ENCODE measurements at regions not wholly inside any gene's neighbourhood (a gene's known extent, or its start where the extent isn't known, plus 50 kb on each side); places are given as distances from the start of the nearest gene placed in this dataset.
A peak's percentile ranks its signal among the peaks of the same experiment; 100 is the strongest.
"Not testable (repeated sequence)": the region's sequence is repeated elsewhere in the genome, so short reads cannot be mapped to it uniquely, and the experiment has no call there.

DNA sequence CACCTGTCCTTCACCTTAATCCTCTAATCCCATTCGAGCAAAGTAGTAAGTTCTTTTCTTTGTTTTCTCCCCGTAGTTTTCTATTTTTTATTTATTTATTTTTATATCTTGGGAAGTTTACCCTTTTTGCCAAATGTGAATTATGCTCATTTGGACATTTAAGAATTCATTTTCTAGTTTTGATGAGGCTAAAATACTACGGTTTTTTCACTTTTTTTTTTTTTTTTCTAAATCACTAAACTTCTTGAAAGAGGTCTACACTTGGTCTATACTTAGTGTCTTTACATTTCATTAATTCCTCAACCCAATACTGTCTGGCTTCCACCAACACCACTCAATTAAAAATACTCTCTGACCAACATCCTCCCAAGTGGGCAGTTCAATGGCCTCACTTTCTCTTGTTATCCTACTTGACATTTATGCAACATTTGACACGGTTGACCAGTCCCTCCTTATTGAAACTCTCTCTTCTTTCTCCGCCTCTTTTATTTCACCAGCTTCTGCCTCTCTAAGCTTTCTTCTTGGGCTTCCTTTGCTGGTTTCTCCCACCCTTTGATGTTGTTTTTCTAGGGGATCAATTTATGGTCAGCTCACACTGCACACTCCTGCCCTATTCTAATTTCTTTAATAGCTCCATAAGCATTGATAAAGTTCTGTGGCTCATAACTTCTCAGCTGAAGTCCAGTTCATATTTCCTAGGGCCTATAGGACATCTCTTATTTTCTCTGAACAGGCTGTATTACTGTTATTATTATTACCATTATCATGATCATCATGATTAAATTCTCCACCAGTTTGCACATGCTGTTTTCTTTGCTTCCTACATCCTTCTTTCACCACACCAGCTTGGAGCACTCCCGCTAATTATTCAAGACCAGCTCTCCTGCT lies 72.6 kb upstream of the CITED2 start:
- DNase-seq: no peak
- WGBS (ENCODE audit: insufficient coverage): no CpG with 5 or more reads among the region's 6 CpGs
- no peak overlapping the region for H3K27ac ChIP-seq (ENCODE audit: low read length)
- H3K27me3 ChIP-seq (ENCODE audit: control insufficient read depth, insufficient read depth, low read length): no peaks in the 10 kb centered on the region
- no peaks in the 10 kb centered on the region for H3K4me1 ChIP-seq (ENCODE audit: control insufficient read depth, insufficient read depth, low read length)
- H3K4me3 ChIP-seq (ENCODE audit: low read length): no peak overlapping the region
- H3K9me3 ChIP-seq (replicated peaks; ENCODE audit: control insufficient read depth, low read depth, low read length): no peaks in the 10 kb centered on the region
- H3K36me3 ChIP-seq (ENCODE audit: control insufficient read depth, insufficient read depth, low read length): no peaks in the 10 kb centered on the region

DNA sequence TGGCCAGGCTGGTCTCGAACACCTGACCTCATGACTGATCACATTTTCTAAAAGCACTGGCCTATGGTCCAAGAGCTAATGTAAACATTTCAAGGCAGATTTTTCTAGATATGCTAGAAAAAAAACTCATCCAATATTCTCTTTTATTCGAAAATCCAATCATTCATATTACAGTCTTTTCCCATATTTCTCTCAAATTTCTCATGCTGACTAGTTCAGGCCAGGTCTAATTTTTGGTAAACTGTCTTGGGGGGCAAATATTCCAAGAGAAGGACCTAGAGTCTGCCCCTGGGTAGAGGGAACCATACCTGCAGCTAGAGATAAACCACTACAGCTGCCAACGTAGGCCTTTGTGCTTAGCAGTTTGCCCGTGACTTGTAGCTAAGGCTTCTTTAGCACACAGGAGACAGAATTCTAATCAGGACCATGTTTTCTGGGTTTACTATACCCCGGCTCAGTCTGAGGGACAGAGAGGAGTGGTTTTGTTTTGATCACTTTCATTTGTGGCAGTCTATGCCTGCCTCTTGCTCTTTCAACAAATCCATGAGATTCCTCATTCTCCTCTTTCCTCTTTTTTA lies 71.8 kb upstream of the CITED2 start:
- H3K36me3 ChIP-seq (ENCODE audit: control insufficient read depth, insufficient read depth, low read length): no peaks in the 10 kb centered on the region
- DNase-seq: no peak
- no peaks in the 10 kb centered on the region for H3K4me1 ChIP-seq (ENCODE audit: control insufficient read depth, insufficient read depth, low read length)
- H3K27ac ChIP-seq (ENCODE audit: low read length): no peak overlapping the region
- H3K4me3 ChIP-seq (ENCODE audit: low read length): no peak overlapping the region
- 100% methylated on average over 1 of the region's 5 CpGs for WGBS (ENCODE audit: insufficient coverage)
- H3K9me3 ChIP-seq (replicated peaks; ENCODE audit: control insufficient read depth, low read depth, low read length): no peaks in the 10 kb centered on the region
- no peaks in the 10 kb centered on the region for H3K27me3 ChIP-seq (ENCODE audit: control insufficient read depth, insufficient read depth, low read length)

DNA sequence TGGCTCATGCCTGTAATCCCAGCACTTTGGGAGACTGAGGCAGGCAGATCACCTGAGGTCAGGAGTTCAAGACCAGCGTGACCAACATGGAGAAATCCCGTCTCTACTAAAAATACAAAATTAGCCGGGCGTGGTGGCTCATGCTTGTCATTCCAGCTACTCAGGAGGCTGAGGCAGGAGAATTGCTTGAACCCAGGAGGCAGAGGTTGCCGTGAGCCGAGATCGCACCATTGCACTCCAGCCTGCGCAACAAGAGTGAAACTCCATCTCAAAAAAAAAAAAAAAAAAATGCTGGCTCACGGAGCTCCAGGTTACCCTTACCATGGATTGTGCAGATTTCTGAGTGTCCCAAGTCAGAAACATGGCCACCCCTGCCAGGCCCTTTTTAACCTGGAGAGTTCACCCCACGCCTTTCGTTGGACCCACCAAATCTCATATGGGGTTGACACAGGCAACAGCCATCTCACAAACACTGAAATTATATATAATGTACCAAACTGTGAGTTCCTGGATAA lies 69.9 kb upstream of the CITED2 start:
- not testable (repeated sequence) for H3K4me3 ChIP-seq (ENCODE audit: low read length); H3K9me3 ChIP-seq (replicated peaks; ENCODE audit: control insufficient read depth, low read depth, low read length); H3K4me1 ChIP-seq (ENCODE audit: control insufficient read depth, insufficient read depth, low read length); H3K36me3 ChIP-seq (ENCODE audit: control insufficient read depth, insufficient read depth, low read length); H3K27me3 ChIP-seq (ENCODE audit: control insufficient read depth, insufficient read depth, low read length); DNase-seq; H3K27ac ChIP-seq (ENCODE audit: low read length)
- WGBS (ENCODE audit: insufficient coverage): 90% methylated on average over 2 of the region's 11 CpGs

DNA sequence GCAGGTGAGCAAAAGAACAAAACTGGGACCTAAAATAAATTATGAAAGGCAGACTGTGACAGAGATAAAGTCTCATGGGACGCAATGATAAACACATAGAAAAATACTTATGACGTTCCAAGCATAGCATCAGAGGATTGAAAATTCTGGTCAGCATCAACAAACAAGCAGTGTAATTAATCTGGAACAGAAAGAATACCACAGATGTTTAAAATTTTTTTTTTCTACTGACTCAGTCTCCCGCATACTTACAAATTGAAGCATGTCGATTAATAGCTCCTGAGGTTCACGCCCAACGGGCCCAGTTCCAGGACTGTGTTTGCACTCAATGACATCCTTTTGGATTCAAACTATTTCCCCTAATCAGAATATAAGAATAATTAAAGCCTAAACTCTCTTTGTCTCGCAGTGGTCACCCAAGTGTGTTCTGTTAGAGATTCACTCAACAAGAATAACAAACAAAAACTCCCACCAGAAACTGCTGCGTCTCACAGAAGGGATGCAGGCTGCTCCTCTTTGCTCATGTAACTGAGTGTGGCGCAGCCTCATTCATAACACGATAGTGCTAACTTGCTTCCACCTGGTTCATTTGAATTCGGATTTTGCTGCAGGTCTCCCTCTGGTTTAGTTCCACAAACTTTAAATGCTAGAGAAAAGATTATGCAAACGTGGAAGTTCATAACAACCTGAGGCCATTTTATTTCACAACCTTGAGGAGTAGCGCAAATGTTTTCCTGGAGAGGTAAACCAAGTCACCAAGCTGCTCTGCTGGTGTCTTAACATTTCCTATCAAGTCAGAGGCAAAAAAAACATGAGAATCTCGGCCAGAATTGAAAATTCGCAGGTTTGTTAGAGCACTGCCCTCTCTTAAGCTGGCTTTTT lies 69.0 kb upstream of the CITED2 start:
- Histone ChIP-seq H3K36me3 (ENCODE audit: control insufficient read depth, insufficient read depth, low read length) (no peaks in the 10 kb centered on the region), H3K9me3 (replicated peaks; ENCODE audit: control insufficient read depth, low read depth, low read length) (no peaks in the 10 kb centered on the region), H3K4me3 (ENCODE audit: low read length) (no peak overlapping the region), H3K27ac (ENCODE audit: low read length) (no peak overlapping the region), H3K4me1 (ENCODE audit: control insufficient read depth, insufficient read depth, low read length) (no peaks in the 10 kb centered on the region), H3K27me3 (ENCODE audit: control insufficient read depth, insufficient read depth, low read length) (no peaks in the 10 kb centered on the region)
- WGBS (ENCODE audit: insufficient coverage): 68% methylated on average over 12 of the region's 15 CpGs
- no peak for DNase-seq

DNA sequence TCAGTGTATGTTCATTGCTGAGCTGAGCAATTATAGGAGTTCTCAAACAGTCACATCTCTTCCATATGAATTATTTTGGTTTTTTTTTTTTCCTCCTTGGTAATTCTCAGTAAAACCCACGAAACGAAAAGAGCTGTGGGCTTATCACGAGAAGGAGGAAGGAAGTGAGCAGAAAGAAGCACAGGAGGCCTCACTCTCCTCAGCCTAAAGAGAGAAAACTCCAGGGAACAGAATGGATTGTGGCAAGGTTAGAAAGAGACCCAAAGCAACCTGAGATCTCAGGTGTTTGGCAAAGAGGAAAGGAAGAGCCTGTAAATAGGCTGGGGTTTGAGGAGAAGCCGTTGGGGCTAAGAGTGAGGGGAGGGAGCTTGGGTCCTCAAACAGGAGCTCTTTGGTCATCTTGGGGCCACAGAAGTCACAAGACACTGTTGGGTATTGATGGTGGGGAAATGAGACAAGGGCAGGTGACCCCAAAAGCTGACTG lies 67.8 kb upstream of the CITED2 start:
- no peak overlapping the region for H3K4me3 ChIP-seq (ENCODE audit: low read length)
- 71% methylated on average over 4 of the region's 4 CpGs for WGBS (ENCODE audit: insufficient coverage)

DNA sequence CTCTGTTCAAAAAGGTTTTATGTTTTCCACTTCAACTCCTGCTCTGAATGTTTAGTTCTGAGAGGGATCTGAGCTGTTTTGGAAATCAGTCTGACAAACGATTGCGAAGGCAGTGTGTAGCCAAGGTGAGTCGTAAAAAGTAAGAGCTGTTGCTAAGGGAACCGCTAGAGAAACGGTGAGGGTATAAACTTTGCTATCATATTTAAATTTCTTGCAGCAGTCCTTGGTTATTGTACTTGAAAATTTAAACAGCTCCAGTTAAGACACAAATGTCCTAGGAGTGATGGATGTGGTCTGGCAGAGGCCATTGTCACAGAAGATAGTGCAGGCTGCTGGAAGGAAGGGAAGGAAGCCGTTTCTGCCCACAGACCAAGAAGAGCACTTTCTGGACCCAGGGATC lies 64.9 kb upstream of the CITED2 start:
- peak; percentile 48 for DNase-seq
- WGBS (ENCODE audit: insufficient coverage): 36% methylated on average over 2 of the region's 6 CpGs
- Histone ChIP-seq H3K4me1 (ENCODE audit: control insufficient read depth, insufficient read depth, low read length) (peaks cover 2% of the 10 kb centered on the region), H3K36me3 (ENCODE audit: control insufficient read depth, insufficient read depth, low read length) (no peaks in the 10 kb centered on the region), H3K27ac (ENCODE audit: low read length) (no peak overlapping the region), H3K9me3 (replicated peaks; ENCODE audit: control insufficient read depth, low read depth, low read length) (no peaks in the 10 kb centered on the region), H3K4me3 (ENCODE audit: low read length) (no peak overlapping the region), H3K27me3 (ENCODE audit: control insufficient read depth, insufficient read depth, low read length) (no peaks in the 10 kb centered on the region)

More for the DNA sequence above, 67.8 kb upstream of the CITED2 start:
- Histone ChIP-seq H3K9me3 (replicated peaks; ENCODE audit: control insufficient read depth, low read depth, low read length) (no peaks in the 10 kb centered on the region), H3K4me1 (ENCODE audit: control insufficient read depth, insufficient read depth, low read length) (no peaks in the 10 kb centered on the region), H3K27me3 (ENCODE audit: control insufficient read depth, insufficient read depth, low read length) (no peaks in the 10 kb centered on the region), H3K36me3 (ENCODE audit: control insufficient read depth, insufficient read depth, low read length) (no peaks in the 10 kb centered on the region), H3K27ac (ENCODE audit: low read length) (no peak overlapping the region)
- DNase-seq: no peak

DNA sequence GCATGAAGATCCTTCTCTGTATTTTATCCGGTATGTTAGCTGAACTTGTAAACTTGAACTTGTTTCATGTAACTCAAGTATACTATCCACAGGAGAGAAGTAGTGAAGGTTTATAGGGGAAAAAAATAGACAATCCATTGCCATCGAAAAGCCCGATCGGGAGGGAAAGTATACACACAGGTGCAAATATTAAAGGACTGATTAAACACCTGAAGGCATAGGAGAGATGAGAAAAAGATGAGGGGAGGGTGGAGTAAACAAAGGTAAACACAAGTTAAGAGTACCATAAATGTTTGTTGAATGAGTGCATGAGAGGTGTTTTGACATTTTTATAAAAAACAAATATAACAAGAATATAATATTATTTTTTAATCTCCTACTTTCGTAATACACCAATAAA lies 64.3 kb upstream of the CITED2 start:
- no peak for DNase-seq
- Histone ChIP-seq H3K4me3 (ENCODE audit: low read length) (no peak overlapping the region), H3K27me3 (ENCODE audit: control insufficient read depth, insufficient read depth, low read length) (no peaks in the 10 kb centered on the region), H3K27ac (ENCODE audit: low read length) (no peak overlapping the region), H3K36me3 (ENCODE audit: control insufficient read depth, insufficient read depth, low read length) (no peaks in the 10 kb centered on the region), H3K9me3 (replicated peaks; ENCODE audit: control insufficient read depth, low read depth, low read length) (no peaks in the 10 kb centered on the region), H3K4me1 (ENCODE audit: control insufficient read depth, insufficient read depth, low read length) (peaks cover 2% of the 10 kb centered on the region)
- WGBS (ENCODE audit: insufficient coverage): no CpG with 5 or more reads among the region's 5 CpGs

DNA sequence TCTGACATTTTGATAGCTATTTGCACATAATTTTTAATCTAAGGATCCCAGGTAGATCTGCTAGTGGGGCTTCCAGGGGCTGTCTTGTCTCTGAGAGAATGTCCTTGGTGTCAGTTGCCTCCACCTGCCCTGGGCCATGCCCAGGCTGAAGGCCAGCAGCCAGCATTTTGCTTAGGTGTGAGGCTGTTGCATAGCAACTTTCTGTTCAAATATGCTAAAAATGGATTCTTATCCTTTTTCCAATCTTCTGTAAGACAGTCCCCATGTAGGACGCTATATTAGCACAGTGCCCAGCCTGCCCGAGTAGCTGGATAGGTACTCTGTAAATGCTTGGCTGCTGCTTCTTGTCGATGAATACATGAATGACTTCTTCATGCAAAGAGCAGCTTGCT lies 62.5 kb upstream of the CITED2 start:
- no CpG with 5 or more reads among the region's 3 CpGs for WGBS (ENCODE audit: insufficient coverage)
- no peak overlapping the region for H3K4me3 ChIP-seq (ENCODE audit: low read length)
- no peaks in the 10 kb centered on the region for H3K9me3 ChIP-seq (replicated peaks; ENCODE audit: control insufficient read depth, low read depth, low read length)
- peaks cover 2% of the 10 kb centered on the region for H3K4me1 ChIP-seq (ENCODE audit: control insufficient read depth, insufficient read depth, low read length)
- no peaks in the 10 kb centered on the region for H3K27me3 ChIP-seq (ENCODE audit: control insufficient read depth, insufficient read depth, low read length)
- no peaks in the 10 kb centered on the region for H3K36me3 ChIP-seq (ENCODE audit: control insufficient read depth, insufficient read depth, low read length)
- no peak for DNase-seq
- no peak overlapping the region for H3K27ac ChIP-seq (ENCODE audit: low read length)

DNA sequence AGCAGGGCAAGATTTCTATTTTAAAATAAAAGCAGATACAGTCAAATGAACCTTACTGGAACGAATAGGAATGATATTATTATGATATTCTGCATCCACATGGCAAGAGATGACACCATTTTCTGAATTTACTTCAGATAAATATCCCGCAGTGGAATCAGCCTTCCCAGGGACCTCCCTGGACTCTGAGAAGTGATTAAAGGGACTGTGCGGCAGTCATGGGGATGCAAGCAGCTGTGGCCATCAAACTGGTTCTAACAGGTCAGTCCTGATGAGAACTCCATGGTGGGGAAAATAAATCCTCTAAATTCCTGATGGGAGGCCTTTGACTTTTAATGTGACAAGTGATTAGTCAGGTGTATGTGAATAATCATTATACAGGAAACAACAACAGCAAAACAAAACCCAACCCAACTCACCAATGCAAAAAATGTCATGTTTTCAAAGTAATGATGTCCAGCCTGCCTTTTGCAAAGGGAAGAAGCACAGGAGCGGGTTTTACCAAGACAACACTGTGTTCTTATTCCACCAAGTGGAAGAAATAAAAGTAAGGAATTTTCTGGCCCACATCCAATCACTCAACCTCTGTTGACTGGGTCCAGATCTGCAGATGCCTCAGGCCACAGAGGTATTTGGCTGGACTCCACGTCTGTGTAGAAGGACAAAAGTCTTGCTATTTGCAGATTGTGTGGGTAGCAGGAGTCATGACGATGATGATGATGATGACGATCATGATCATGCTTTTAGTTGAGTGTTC lies 61.9 kb upstream of the CITED2 start:
- H3K27ac ChIP-seq (ENCODE audit: low read length): no peak overlapping the region
- no peak for DNase-seq
- WGBS (ENCODE audit: insufficient coverage): 86% methylated on average over 2 of the region's 7 CpGs
- no peaks in the 10 kb centered on the region for H3K27me3 ChIP-seq (ENCODE audit: control insufficient read depth, insufficient read depth, low read length)
- H3K4me1 ChIP-seq (ENCODE audit: control insufficient read depth, insufficient read depth, low read length): peaks cover 2% of the 10 kb centered on the region
- no peak overlapping the region for H3K4me3 ChIP-seq (ENCODE audit: low read length)
- H3K9me3 ChIP-seq (replicated peaks; ENCODE audit: control insufficient read depth, low read depth, low read length): no peaks in the 10 kb centered on the region
- no peaks in the 10 kb centered on the region for H3K36me3 ChIP-seq (ENCODE audit: control insufficient read depth, insufficient read depth, low read length)

Data from muscle of leg (tissue), 3 donors.